ENCODE measurements at regions not wholly inside any gene's neighbourhood (a gene's known extent, or its start where the extent isn't known, plus 50 kb on each side); places are given as distances from the start of the nearest gene placed in this dataset.

- TF ChIP-seq POLR2AphosphoS5 (IDR thresholded peaks at IDR 0.05): no peak
- no peak for TF ChIP-seq CTCF (IDR thresholded peaks at IDR 0.05)
- TF ChIP-seq POLR2A (IDR thresholded peaks at IDR 0.05): no peak
Measured at GRCh38 chr6:150715133-150715532, 115.4 kb downstream of the PLEKHG1 start.

Measured in gastroesophageal sphincter (tissue), 3 donors.